Heart left ventricle (tissue), 13 donors: ENCODE measurements at regions not wholly inside any gene's neighbourhood (a gene's known extent, or its start where the extent isn't known, plus 50 kb on each side); places are given as distances from the start of the nearest gene placed in this dataset.

Experiments
- POLR2A ChIP-seq, 2 donors: fragments of 450-650 bp; IDR thresholded peaks; one replicate each; pipeline ENCODE4 v1.6.1; 2017; ENCODE audit warnings: antibody characterized with exemption in 2 of 2, mild to moderate bottlenecking in 2 of 2, moderate library complexity in 2 of 2
- TF ChIP-seq, protein P1 (sequence below), 12 donors: fragments of 200-600 bp; sonication (generic) in 4 of 12; IDR thresholded peaks; one replicate each; pipeline versions ENCODE4 v1.5.0 to v1.8.0; 2018 to 2022; ENCODE audit warnings: antibody characterized with exemption in 12 of 12, mild to moderate bottlenecking in 5 of 12
- donor health status: ischemic (EF 13 %, LVEDD 7.1; RV severe dilation, severe dysfunction).
- donor health status: DM: no; HTN: yes; CAD: no.
- donor health status: DM: no; HTN: no; CAD: no.
- donor health status: ischemic (EF 25% LVEDD 6.9; RV normal size, moderate dysfunction).
- donor health status: ischemic (EF 25% LVEDD 5.7; RV mildly dilated, moderate dysfunction).
- donor health status: ischemic (EF 35%, LVEDD 5.7; RV mildly dilated, moderate dysfunction).
- donor health status: nonischemic (EF 11% LVEDD 7.7; RV severe dilation, severe dysfunction).
- donor health status: DM: yes; HTN: yes; CAD: no.
- donor health status: PGD.
- donor health status: ischemic (EF 29% LVEDD 5.4; RV normal size, mild dysfunction).
- donor health status: nonischemic (EF 23%, LVEDD 6.1; RV moderate dilation, normal function).

DNA sequence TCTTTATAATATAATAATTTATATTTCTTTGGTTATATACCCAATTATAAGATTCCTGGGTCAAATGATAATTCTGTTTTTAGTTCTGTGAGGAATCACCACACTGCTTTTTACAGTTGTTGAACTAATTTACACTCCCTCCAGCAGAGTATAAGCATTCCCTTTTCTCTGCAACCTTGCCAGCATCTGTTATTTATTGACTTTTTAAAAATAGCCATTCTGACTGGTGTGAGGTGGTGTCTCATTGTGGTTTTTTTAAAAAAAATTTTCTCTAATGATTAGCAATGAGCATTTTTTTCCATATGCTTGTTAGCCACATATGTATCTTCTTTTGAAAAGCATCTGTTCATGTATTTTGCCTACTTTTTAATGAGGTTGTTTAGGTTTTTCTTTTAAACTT lies 122.2 kb downstream of the ZNF486 start:
- no peak for TF ChIP-seq POLR2A (IDR thresholded peaks at IDR 0.05)
- TF ChIP-seq, protein P1, sequence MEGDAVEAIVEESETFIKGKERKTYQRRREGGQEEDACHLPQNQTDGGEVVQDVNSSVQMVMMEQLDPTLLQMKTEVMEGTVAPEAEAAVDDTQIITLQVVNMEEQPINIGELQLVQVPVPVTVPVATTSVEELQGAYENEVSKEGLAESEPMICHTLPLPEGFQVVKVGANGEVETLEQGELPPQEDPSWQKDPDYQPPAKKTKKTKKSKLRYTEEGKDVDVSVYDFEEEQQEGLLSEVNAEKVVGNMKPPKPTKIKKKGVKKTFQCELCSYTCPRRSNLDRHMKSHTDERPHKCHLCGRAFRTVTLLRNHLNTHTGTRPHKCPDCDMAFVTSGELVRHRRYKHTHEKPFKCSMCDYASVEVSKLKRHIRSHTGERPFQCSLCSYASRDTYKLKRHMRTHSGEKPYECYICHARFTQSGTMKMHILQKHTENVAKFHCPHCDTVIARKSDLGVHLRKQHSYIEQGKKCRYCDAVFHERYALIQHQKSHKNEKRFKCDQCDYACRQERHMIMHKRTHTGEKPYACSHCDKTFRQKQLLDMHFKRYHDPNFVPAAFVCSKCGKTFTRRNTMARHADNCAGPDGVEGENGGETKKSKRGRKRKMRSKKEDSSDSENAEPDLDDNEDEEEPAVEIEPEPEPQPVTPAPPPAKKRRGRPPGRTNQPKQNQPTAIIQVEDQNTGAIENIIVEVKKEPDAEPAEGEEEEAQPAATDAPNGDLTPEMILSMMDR (IDR thresholded peaks at IDR 0.05), result no peak
